Esophagus squamous epithelium (tissue), 5 donors: ENCODE measurements at regions not wholly inside any gene's neighbourhood (a gene's known extent, or its start where the extent isn't known, plus 50 kb on each side); places are given as distances from the start of the nearest gene placed in this dataset.

Experiments used
- DNase-seq: peaks from one replicate; lab custom pipeline; 2025; lab: John Stamatoyannopoulos, UW
- H3K27ac ChIP-seq, 4 donors: fragments of 200-600 bp; sonication (generic); one replicate each; pipeline ENCODE4 v1.5.1; 2016 to 2019; ENCODE audit warnings: mild to moderate bottlenecking in 1 of 4
- H3K27me3 ChIP-seq, 4 donors: fragments of 200-600 bp; sonication (generic); 1 replicate in 3 of 4; 2 replicates in 1 of 4; pipeline versions ENCODE4 v1.5.1 to v1.6.0; 2017 to 2021; ENCODE audit warnings: antibody characterized with exemption in 1 of 4
- H3K36me3 ChIP-seq, 3 donors: fragments of 200-600 bp; sonication (generic); one replicate each; pipeline ENCODE4 v1.5.1; 2016 to 2019
- H3K4me1 ChIP-seq, 3 donors: fragments of 200-600 bp; sonication (generic); one replicate each; pipeline ENCODE4 v1.5.1; 2017 to 2019
- H3K4me3 ChIP-seq, 4 donors: fragments of 200-600 bp; sonication (generic); 1 replicate in 3 of 4; 2 replicates in 1 of 4; pipeline ENCODE4 v1.5.1; 2016 to 2019; ENCODE audit warnings: mild to moderate bottlenecking in 2 of 4, moderate library complexity in 1 of 4
- H3K9me3 ChIP-seq, 3 donors: fragments of 200-600 bp; sonication (generic); one replicate each; pipeline ENCODE4 v1.5.1; 2016 to 2019
- CTCF ChIP-seq, 6 experiments: fragments of 450-650 bp in 4 of 6; fragments of 200-600 bp in 2 of 6; sonication (generic) in 2 of 6; IDR thresholded peaks; one replicate each; pipeline ENCODE4 v1.5.1; 2016 to 2019; ENCODE audit warnings: antibody characterized with exemption in 6 of 6, mild to moderate bottlenecking in 4 of 6, moderate library complexity in 4 of 6
- POLR2A ChIP-seq, 4 donors: fragments of 450-650 bp; IDR thresholded peaks; one replicate each; pipeline ENCODE4 v1.6.1; 2017; ENCODE audit warnings: antibody characterized with exemption in 4 of 4, mild to moderate bottlenecking in 4 of 4, moderate library complexity in 3 of 4
- WGBS, 2 donors: methylation state at CpG; one replicate each; pipeline ENCODE4 v1.1.5; 2018; 5-methylcytosine and 5-hydroxymethylcytosine counted together
- intact Hi-C: fragments of 100-400 bp; cut with DNase I; formaldehyde crosslinking; loops from one replicate; pipeline ENCODE4 v1.15.0; 2022
- donor health status: DM: yes; HTN: yes; CAD: no.

- no peak overlapping the region for H3K4me3 ChIP-seq
- H3K9me3 ChIP-seq = no peaks in the 10 kb centered on the region
- WGBS, 2 donors = 56 to 60% methylated on average over 7 of the region's 7 CpGs
- H3K27ac ChIP-seq = no peak overlapping the region
- peaks cover 0 to 7% (median 0%) of the 10 kb centered on the region in 3 donors for H3K4me1 ChIP-seq
- intact Hi-C loops = no loop called here
- DNase-seq = no peak
- H3K27me3 ChIP-seq = no peaks in the 10 kb centered on the region
- H3K36me3 ChIP-seq = no peaks in the 10 kb centered on the region
- TF ChIP-seq CTCF (IDR thresholded peaks at IDR 0.05) (no peak), POLR2A (IDR thresholded peaks at IDR 0.05) (no peak)
Measured at GRCh38 chr19:28471731-28472510, 741.0 kb downstream of the UQCRFS1 start.

- Histone ChIP-seq H3K4me3 (no peak overlapping the region), H3K27me3 (no peaks in the 10 kb centered on the region), H3K9me3 (no peaks in the 10 kb centered on the region), H3K27ac (no peak overlapping the region), H3K4me1 (peaks cover 0 to 7% (median 0%) of the 10 kb centered on the region in 3 donors), H3K36me3 (no peaks in the 10 kb centered on the region)
- no peak for DNase-seq
- intact Hi-C loops = no loop called here
- TF ChIP-seq CTCF (IDR thresholded peaks at IDR 0.05) = no peak
- TF ChIP-seq POLR2A (IDR thresholded peaks at IDR 0.05) = no peak
- 64 to 68% methylated on average over 7 of the region's 7 CpGs for WGBS, 2 donors
Measured at GRCh38 chr19:28469544-28469943, 743.4 kb downstream of the UQCRFS1 start.

GRCh38 chr19:28468701-28469459 lies 744.1 kb downstream of the UQCRFS1 start:
- no peak for DNase-seq
- intact Hi-C loops = no loop called here
- Histone ChIP-seq H3K4me1 (peaks cover 0 to 7% (median 0%) of the 10 kb centered on the region in 3 donors), H3K4me3 (no peak overlapping the region), H3K27me3 (no peaks in the 10 kb centered on the region), H3K36me3 (no peaks in the 10 kb centered on the region), H3K9me3 (no peaks in the 10 kb centered on the region), H3K27ac (no peak overlapping the region)
- WGBS, 2 donors = 25 to 33% methylated on average over 15 to 16 of the region's 17 CpGs
- TF ChIP-seq POLR2A (IDR thresholded peaks at IDR 0.05) (no peak), CTCF (IDR thresholded peaks at IDR 0.05) (no peak)

GRCh38 chr19:28466107-28467045 lies 746.6 kb downstream of the UQCRFS1 start:
- TF ChIP-seq POLR2A (IDR thresholded peaks at IDR 0.05) = no peak
- peak in 5 of 6 experiments; percentile 18 to 72 (median 31) for TF ChIP-seq CTCF (IDR thresholded peaks at IDR 0.05)
- no peak for DNase-seq
- Histone ChIP-seq H3K9me3 (no peaks in the 10 kb centered on the region), H3K27me3 (no peaks in the 10 kb centered on the region), H3K36me3 (no peaks in the 10 kb centered on the region), H3K4me3 (no peak overlapping the region), H3K4me1 (peaks cover 0 to 7% (median 0%) of the 10 kb centered on the region in 3 donors), H3K27ac (no peak overlapping the region)
- WGBS, 2 donors = 75 to 78% methylated on average over 8 to 9 of the region's 9 CpGs
- intact Hi-C loops = no loop called here
